Mesendoderm (in vitro differentiated cells): ENCODE measurements at regions not wholly inside any gene's neighbourhood (a gene's known extent, or its start where the extent isn't known, plus 50 kb on each side); places are given as distances from the start of the nearest gene placed in this dataset.

ENCODE experiments used
- DNase-seq: peaks from one replicate; pipeline ENCODE4 v3.0.0; 2013
- H2AK5ac ChIP-seq: 2 replicates; pipeline ENCODE4 v1.6.1; 2013; ENCODE audit warnings: low read length, inconsistent platforms
- H2BK120ac ChIP-seq: 2 replicates; pipeline ENCODE4 v1.6.1; 2013; ENCODE audit warnings: low read depth, mild to moderate bottlenecking, low read length, moderate library complexity, mixed read lengths
- H2BK15ac ChIP-seq: replicated peaks from 2 replicates; pipeline ENCODE4 v1.6.1; 2013; ENCODE audit warnings: low read depth, mild to moderate bottlenecking, moderate library complexity
- H2BK5ac ChIP-seq: 2 replicates; pipeline ENCODE4 v1.6.1; 2013; ENCODE audit warnings: low read length, inconsistent platforms
- H3K18ac ChIP-seq: 2 replicates; pipeline ENCODE4 v1.6.1; 2013; ENCODE audit warnings: mild to moderate bottlenecking, low read length, mixed read lengths
- H3K23ac ChIP-seq: one replicate; pipeline ENCODE4 v1.6.1; 2013; ENCODE audit warnings: low read length
- H3K27ac ChIP-seq: 2 replicates; pipeline ENCODE4 v1.5.1; 2013; ENCODE audit warnings: low read depth, mild to moderate bottlenecking, inconsistent platforms, low read length, moderate library complexity
- H3K27me3 ChIP-seq: 2 replicates; pipeline ENCODE4 v1.6.1; 2013; ENCODE audit warnings: low read length, control low read depth, mild to moderate bottlenecking, inconsistent platforms; ENCODE audit not compliant: insufficient read depth, poor library complexity
- H3K36me3 ChIP-seq: 2 replicates; pipeline ENCODE4 v1.6.1; 2013; ENCODE audit warnings: low read length, inconsistent platforms; ENCODE audit not compliant: control insufficient read depth, insufficient read depth
- H3K4ac ChIP-seq: one replicate; pipeline ENCODE4 v1.6.1; 2013; ENCODE audit warnings: low read depth, mild to moderate bottlenecking, low read length, moderate library complexity
- H3K4me1 ChIP-seq: 2 replicates; pipeline ENCODE4 v1.6.1; 2013; ENCODE audit warnings: low read depth, low read length, inconsistent platforms; ENCODE audit not compliant: control insufficient read depth
- H3K4me2 ChIP-seq: 2 replicates; pipeline ENCODE4 v1.6.1; 2013; ENCODE audit warnings: low read length
- H3K4me3 ChIP-seq: 2 replicates; pipeline ENCODE4 v1.5.1; 2013; ENCODE audit warnings: mild to moderate bottlenecking, low read length
- H3K56ac ChIP-seq: one replicate; pipeline ENCODE4 v1.6.1; 2013; ENCODE audit warnings: low read length
- H3K79me1 ChIP-seq: 2 replicates; pipeline ENCODE4 v1.6.1; 2013; ENCODE audit warnings: low read length, inconsistent platforms
- H3K79me2 ChIP-seq: 2 replicates; pipeline ENCODE4 v1.6.1; 2013; ENCODE audit warnings: mild to moderate bottlenecking, low read length; ENCODE audit not compliant: control insufficient read depth, insufficient read depth
- H3K9ac ChIP-seq: 2 replicates; pipeline ENCODE4 v1.6.1; 2013; ENCODE audit warnings: low read length, inconsistent platforms
- H4K5ac ChIP-seq: one replicate; pipeline ENCODE4 v1.6.1; 2013; ENCODE audit warnings: low read length
- H4K8ac ChIP-seq: one replicate; pipeline ENCODE4 v1.6.1; 2013; ENCODE audit warnings: low read depth, mild to moderate bottlenecking, control low read depth, low read length, moderate library complexity
- WGBS: extraction: QIAGEN DNeasy Blood & Tissue Kit; methylation state at CpG from one replicate; pipeline ENCODE4 v1.1.7; 2013; ENCODE audit warnings: low lambda C conversion rate, missing lambda C conversion rate; ENCODE audit not compliant: insufficient coverage; ENCODE audit errors: extremely low coverage; 5-methylcytosine and 5-hydroxymethylcytosine counted together

GRCh38 chr2:67289271-67289670 is 107.9 kb upstream of the ETAA1 start:
- DNase-seq = no peak
- H4K8ac ChIP-seq = no peak overlapping the region
- no peak overlapping the region for H2BK5ac ChIP-seq
- no peaks in the 10 kb centered on the region for H3K4me1 ChIP-seq
- no peak overlapping the region for H3K4ac ChIP-seq
- no peaks in the 10 kb centered on the region for H3K79me2 ChIP-seq
- H3K79me1 ChIP-seq = no peaks in the 10 kb centered on the region
- no peaks in the 10 kb centered on the region for H3K36me3 ChIP-seq
- WGBS = no CpG with 5 or more reads among the region's 2 CpGs
- no peaks in the 10 kb centered on the region for H3K27me3 ChIP-seq
- no peak overlapping the region for H3K27ac ChIP-seq
- H2AK5ac ChIP-seq = no peak overlapping the region
- H3K23ac ChIP-seq = no peak overlapping the region
- no peak overlapping the region for H3K56ac ChIP-seq
- no peak overlapping the region for H3K4me3 ChIP-seq
- no peak overlapping the region for H3K9ac ChIP-seq
- H2BK15ac ChIP-seq = no peak overlapping the region
- no peak overlapping the region for H4K5ac ChIP-seq
- H2BK120ac ChIP-seq = no peak overlapping the region
- no peak overlapping the region for H3K18ac ChIP-seq
- H3K4me2 ChIP-seq = no peak overlapping the region

- Histone ChIP-seq H4K8ac (no peak overlapping the region), H2BK120ac (no peak overlapping the region), H2BK5ac (no peak overlapping the region), H3K23ac (no peak overlapping the region), H2BK15ac (no peak overlapping the region), H3K36me3 (no peaks in the 10 kb centered on the region), H2AK5ac (no peak overlapping the region), H4K5ac (no peak overlapping the region), H3K4ac (no peak overlapping the region), H3K4me1 (no peaks in the 10 kb centered on the region), H3K9ac (no peak overlapping the region), H3K4me2 (no peak overlapping the region), H3K27ac (no peak overlapping the region), H3K79me2 (no peaks in the 10 kb centered on the region), H3K56ac (no peak overlapping the region), H3K4me3 (no peak overlapping the region), H3K79me1 (no peaks in the 10 kb centered on the region), H3K27me3 (no peaks in the 10 kb centered on the region), H3K18ac (no peak overlapping the region)
- no peak for DNase-seq
- no CpG with 5 or more reads among the region's 1 CpG for WGBS
Measured at GRCh38 chr2:67289921-67290371, 107.2 kb upstream of the ETAA1 start.

- H2BK15ac ChIP-seq = no peak overlapping the region
Measured at GRCh38 chr2:67290451-67291290, 106.5 kb upstream of the ETAA1 start.

GRCh38 chr2:67294218-67294617 is 102.9 kb upstream of the ETAA1 start:
- H3K4me2 ChIP-seq = no peak overlapping the region
- no peak overlapping the region for H2AK5ac ChIP-seq
- H3K36me3 ChIP-seq = no peaks in the 10 kb centered on the region
- no peak overlapping the region for H3K4ac ChIP-seq
- H3K56ac ChIP-seq = no peak overlapping the region
- no peaks in the 10 kb centered on the region for H3K4me1 ChIP-seq
- H4K5ac ChIP-seq = no peak overlapping the region
- H3K27me3 ChIP-seq = no peaks in the 10 kb centered on the region
- no peak overlapping the region for H3K23ac ChIP-seq
- H3K4me3 ChIP-seq = no peak overlapping the region
- H3K27ac ChIP-seq = no peak overlapping the region
- no peak overlapping the region for H2BK15ac ChIP-seq
- no peak overlapping the region for H2BK120ac ChIP-seq
- no peak overlapping the region for H4K8ac ChIP-seq
- no peak overlapping the region for H3K9ac ChIP-seq
- WGBS = no CpG with 5 or more reads among the region's 1 CpG
- no peak overlapping the region for H3K18ac ChIP-seq
- H3K79me2 ChIP-seq = no peaks in the 10 kb centered on the region
- DNase-seq = no peak
- H2BK5ac ChIP-seq = no peak overlapping the region
- no peaks in the 10 kb centered on the region for H3K79me1 ChIP-seq

More at GRCh38 chr2:67290451-67291290, 106.5 kb upstream of the ETAA1 start:
- no peak overlapping the region for H3K9ac ChIP-seq
- H4K8ac ChIP-seq = no peak overlapping the region
- no peaks in the 10 kb centered on the region for H3K79me1 ChIP-seq
- no peaks in the 10 kb centered on the region for H3K4me1 ChIP-seq
- no peak overlapping the region for H2BK120ac ChIP-seq
- H2AK5ac ChIP-seq = no peak overlapping the region
- no peaks in the 10 kb centered on the region for H3K36me3 ChIP-seq
- no peaks in the 10 kb centered on the region for H3K27me3 ChIP-seq
- no peak overlapping the region for H3K4ac ChIP-seq
- H4K5ac ChIP-seq = no peak overlapping the region
- no peaks in the 10 kb centered on the region for H3K79me2 ChIP-seq
- no CpG with 5 or more reads among the region's 6 CpGs for WGBS
- H3K4me2 ChIP-seq = no peak overlapping the region
- H3K4me3 ChIP-seq = no peak overlapping the region
- no peak overlapping the region for H3K56ac ChIP-seq
- no peak overlapping the region for H3K27ac ChIP-seq
- no peak overlapping the region for H2BK5ac ChIP-seq
- H3K23ac ChIP-seq = no peak overlapping the region
- no peak overlapping the region for H3K18ac ChIP-seq
- DNase-seq = no peak

- no peak overlapping the region for H2BK15ac ChIP-seq
- H3K4me2 ChIP-seq = no peak overlapping the region
- H3K27ac ChIP-seq = no peak overlapping the region
Measured at GRCh38 chr2:67295406-67295805, 101.7 kb upstream of the ETAA1 start.

GRCh38 chr2:67295851-67296250 is 101.3 kb upstream of the ETAA1 start:
- Histone ChIP-seq H3K79me1 (no peaks in the 10 kb centered on the region), H3K4ac (no peak overlapping the region), H3K79me2 (no peaks in the 10 kb centered on the region), H2BK5ac (no peak overlapping the region), H2BK120ac (no peak overlapping the region), H2AK5ac (no peak overlapping the region), H4K5ac (no peak overlapping the region), H3K18ac (no peak overlapping the region), H3K36me3 (no peaks in the 10 kb centered on the region), H3K4me2 (no peak overlapping the region), H3K56ac (no peak overlapping the region), H3K23ac (no peak overlapping the region), H4K8ac (no peak overlapping the region), H2BK15ac (no peak overlapping the region), H3K27ac (no peak overlapping the region), H3K27me3 (no peaks in the 10 kb centered on the region), H3K9ac (no peak overlapping the region), H3K4me3 (no peak overlapping the region), H3K4me1 (no peaks in the 10 kb centered on the region)
- WGBS = no CpG with 5 or more reads among the region's 4 CpGs
- DNase-seq = no peak

More at GRCh38 chr2:67295406-67295805, 101.7 kb upstream of the ETAA1 start:
- H3K4ac ChIP-seq = no peak overlapping the region
- no peak overlapping the region for H3K9ac ChIP-seq
- no peak overlapping the region for H4K5ac ChIP-seq
- H3K4me1 ChIP-seq = no peaks in the 10 kb centered on the region
- no peak overlapping the region for H3K18ac ChIP-seq
- H3K79me1 ChIP-seq = no peaks in the 10 kb centered on the region
- H3K36me3 ChIP-seq = no peaks in the 10 kb centered on the region
- H2BK5ac ChIP-seq = no peak overlapping the region
- H3K23ac ChIP-seq = no peak overlapping the region
- H3K79me2 ChIP-seq = no peaks in the 10 kb centered on the region
- H3K4me3 ChIP-seq = no peak overlapping the region
- H2BK120ac ChIP-seq = no peak overlapping the region
- no peak overlapping the region for H2AK5ac ChIP-seq
- WGBS = no CpG with 5 or more reads among the region's 2 CpGs
- no peaks in the 10 kb centered on the region for H3K27me3 ChIP-seq
- DNase-seq = no peak
- no peak overlapping the region for H4K8ac ChIP-seq
- H3K56ac ChIP-seq = no peak overlapping the region
